H7 (cell line): ENCODE measurements at regions not wholly inside any gene's neighbourhood (a gene's known extent, or its start where the extent isn't known, plus 50 kb on each side); places are given as distances from the start of the nearest gene placed in this dataset.
A peak's percentile ranks its signal among the peaks of the same experiment; 100 is the strongest.

ENCODE experiments used
- DNase-seq: peaks from one replicate; pipeline ENCODE4 v3.0.0; 2012
- H3K27me3 ChIP-seq: 2 replicates; pipeline ENCODE4 v1.6.0; 2011; ENCODE audit warnings: mild to moderate bottlenecking, low read length; ENCODE audit not compliant: control insufficient read depth, insufficient read depth
- H3K36me3 ChIP-seq: replicated peaks from 2 replicates; pipeline ENCODE4 v1.5.1; 2011; ENCODE audit warnings: low read length; ENCODE audit not compliant: control insufficient read depth, insufficient read depth
- H3K4me3 ChIP-seq: 2 replicates; pipeline ENCODE4 v1.5.1; 2011; ENCODE audit warnings: low read depth, mild to moderate bottlenecking, control low read depth, low read length, moderate library complexity; ENCODE audit not compliant: insufficient read depth

- Histone ChIP-seq H3K27me3 (no peaks in the 10 kb centered on the region), H3K4me3 (no peak overlapping the region), H3K36me3 (no peaks in the 10 kb centered on the region)
- no peak for DNase-seq
Measured at GRCh38 chr6:134707342-134708031, 242.4 kb downstream of the ALDH8A1 start.

- Histone ChIP-seq H3K4me3 (no peak overlapping the region), H3K27me3 (no peaks in the 10 kb centered on the region)
- DNase-seq = no peak
Measured at GRCh38 chr6:134706806-134707205, 243.1 kb downstream of the ALDH8A1 start.

GRCh38 chr6:134706153-134706552, 243.7 kb downstream of the ALDH8A1 start:
- DNase-seq = peak; percentile 13
- H3K4me3 ChIP-seq = no peak overlapping the region
- H3K27me3 ChIP-seq = no peaks in the 10 kb centered on the region
- H3K36me3 ChIP-seq = no peaks in the 10 kb centered on the region

More at GRCh38 chr6:134706806-134707205, 243.1 kb downstream of the ALDH8A1 start:
- H3K36me3 ChIP-seq = no peaks in the 10 kb centered on the region

- Histone ChIP-seq H3K27me3 (no peaks in the 10 kb centered on the region), H3K36me3 (no peaks in the 10 kb centered on the region), H3K4me3 (no peak overlapping the region)
- no peak for DNase-seq
Measured at GRCh38 chr6:134703206-134703605, 246.7 kb downstream of the ALDH8A1 start.

- Histone ChIP-seq H3K27me3 (no peaks in the 10 kb centered on the region), H3K36me3 (no peaks in the 10 kb centered on the region), H3K4me3 (no peak overlapping the region)
- no peak for DNase-seq
Measured at GRCh38 chr6:134702279-134702678, 247.6 kb downstream of the ALDH8A1 start.

GRCh38 chr6:134701301-134701700, 248.6 kb downstream of the ALDH8A1 start:
- no peaks in the 10 kb centered on the region for H3K36me3 ChIP-seq
- no peaks in the 10 kb centered on the region for H3K27me3 ChIP-seq
- H3K4me3 ChIP-seq = no peak overlapping the region
- DNase-seq = no peak

- H3K27me3 ChIP-seq = no peaks in the 10 kb centered on the region
- no peak for DNase-seq
- H3K4me3 ChIP-seq = no peak overlapping the region
- no peaks in the 10 kb centered on the region for H3K36me3 ChIP-seq
Measured at GRCh38 chr6:134698228-134698627, 251.7 kb downstream of the ALDH8A1 start.

- DNase-seq = no peak
- Histone ChIP-seq H3K27me3 (no peaks in the 10 kb centered on the region), H3K4me3 (no peak overlapping the region), H3K36me3 (no peaks in the 10 kb centered on the region)
Measured at GRCh38 chr6:134692008-134692407, 257.9 kb downstream of the ALDH8A1 start.

- no peak overlapping the region for H3K4me3 ChIP-seq
- H3K27me3 ChIP-seq = no peaks in the 10 kb centered on the region
- DNase-seq = no peak
Measured at GRCh38 chr6:134691180-134691579, 258.7 kb downstream of the ALDH8A1 start.

GRCh38 chr6:134690048-134690447, 259.9 kb downstream of the ALDH8A1 start:
- H3K4me3 ChIP-seq = no peak overlapping the region
- H3K27me3 ChIP-seq = no peaks in the 10 kb centered on the region
- DNase-seq = no peak
- no peaks in the 10 kb centered on the region for H3K36me3 ChIP-seq

More at GRCh38 chr6:134691180-134691579, 258.7 kb downstream of the ALDH8A1 start:
- H3K36me3 ChIP-seq = no peaks in the 10 kb centered on the region

- Histone ChIP-seq H3K27me3 (no peaks in the 10 kb centered on the region), H3K36me3 (no peaks in the 10 kb centered on the region), H3K4me3 (no peak overlapping the region)
- DNase-seq = no peak
Measured at GRCh38 chr6:134689641-134690040, 260.3 kb downstream of the ALDH8A1 start.

- no peaks in the 10 kb centered on the region for H3K36me3 ChIP-seq
- H3K4me3 ChIP-seq = no peak overlapping the region
- no peak for DNase-seq
- H3K27me3 ChIP-seq = no peaks in the 10 kb centered on the region
Measured at GRCh38 chr6:134689177-134689576, 260.7 kb downstream of the ALDH8A1 start.

GRCh38 chr6:134686071-134686470, 263.8 kb downstream of the ALDH8A1 start:
- H3K27me3 ChIP-seq = no peaks in the 10 kb centered on the region
- no peak for DNase-seq
- no peaks in the 10 kb centered on the region for H3K36me3 ChIP-seq
- no peak overlapping the region for H3K4me3 ChIP-seq

GRCh38 chr6:134684423-134684795, 265.5 kb downstream of the ALDH8A1 start:
- no peak for DNase-seq
- Histone ChIP-seq H3K27me3 (no peaks in the 10 kb centered on the region), H3K4me3 (no peak overlapping the region), H3K36me3 (no peaks in the 10 kb centered on the region)

GRCh38 chr6:134683783-134684422, 266.0 kb downstream of the ALDH8A1 start:
- Histone ChIP-seq H3K36me3 (no peaks in the 10 kb centered on the region), H3K4me3 (no peak overlapping the region), H3K27me3 (no peaks in the 10 kb centered on the region)
- DNase-seq = no peak
